OCI-LY3 (cell line): ENCODE measurements at regions not wholly inside any gene's neighbourhood (a gene's known extent, or its start where the extent isn't known, plus 50 kb on each side); places are given as distances from the start of the nearest gene placed in this dataset.

Experiments
- EZH2phosphoT487 ChIP-seq: fragments of 200-600 bp; shearing (Covaris generic); IDR thresholded peaks from 2 replicates; pipeline ENCODE4 v1.6.1; 2018; ENCODE audit warnings: antibody characterized with exemption, mixed run types, low read depth
- TF ChIP-seq, protein P1 (sequence below): fragments of 200-600, 300-600 bp; sonication (generic); IDR thresholded peaks from 2 replicates; pipeline ENCODE4 v1.5.1; 2014; ENCODE audit warnings: antibody characterized with exemption, low read length, low read depth

DNA sequence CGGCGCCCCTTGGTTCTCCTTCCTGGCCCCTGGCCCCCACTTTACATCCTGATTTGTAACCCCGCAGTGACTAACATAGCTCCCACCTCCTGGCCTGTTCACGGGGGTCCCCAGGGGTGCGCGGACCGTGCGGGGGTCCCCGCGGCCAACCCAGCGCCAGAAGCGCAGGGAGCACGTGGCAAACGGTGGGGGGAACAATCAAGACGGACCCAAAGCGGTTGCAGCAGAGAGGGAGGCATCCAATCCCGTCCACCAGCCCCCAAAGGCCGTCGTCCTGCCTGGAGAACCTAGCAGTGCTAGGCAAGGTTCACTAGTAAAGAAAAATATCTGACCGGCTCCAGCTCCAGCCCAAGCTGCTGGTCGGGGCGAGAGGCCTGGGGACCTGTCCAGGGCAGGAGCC is 201.5 kb downstream of the AUH start:
- TF ChIP-seq, protein P1, sequence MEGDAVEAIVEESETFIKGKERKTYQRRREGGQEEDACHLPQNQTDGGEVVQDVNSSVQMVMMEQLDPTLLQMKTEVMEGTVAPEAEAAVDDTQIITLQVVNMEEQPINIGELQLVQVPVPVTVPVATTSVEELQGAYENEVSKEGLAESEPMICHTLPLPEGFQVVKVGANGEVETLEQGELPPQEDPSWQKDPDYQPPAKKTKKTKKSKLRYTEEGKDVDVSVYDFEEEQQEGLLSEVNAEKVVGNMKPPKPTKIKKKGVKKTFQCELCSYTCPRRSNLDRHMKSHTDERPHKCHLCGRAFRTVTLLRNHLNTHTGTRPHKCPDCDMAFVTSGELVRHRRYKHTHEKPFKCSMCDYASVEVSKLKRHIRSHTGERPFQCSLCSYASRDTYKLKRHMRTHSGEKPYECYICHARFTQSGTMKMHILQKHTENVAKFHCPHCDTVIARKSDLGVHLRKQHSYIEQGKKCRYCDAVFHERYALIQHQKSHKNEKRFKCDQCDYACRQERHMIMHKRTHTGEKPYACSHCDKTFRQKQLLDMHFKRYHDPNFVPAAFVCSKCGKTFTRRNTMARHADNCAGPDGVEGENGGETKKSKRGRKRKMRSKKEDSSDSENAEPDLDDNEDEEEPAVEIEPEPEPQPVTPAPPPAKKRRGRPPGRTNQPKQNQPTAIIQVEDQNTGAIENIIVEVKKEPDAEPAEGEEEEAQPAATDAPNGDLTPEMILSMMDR, result no peak
- no peak for TF ChIP-seq EZH2phosphoT487
